Endodermal cell (in vitro differentiated cells): ENCODE measurements at regions not wholly inside any gene's neighbourhood (a gene's known extent, or its start where the extent isn't known, plus 50 kb on each side); places are given as distances from the start of the nearest gene placed in this dataset.

Experiments
- DNase-seq: peaks from one replicate; pipeline ENCODE4 v3.0.0-alpha.2; 2017
- H3K27ac ChIP-seq: 2 replicates; pipeline ENCODE4 v1.5.1; 2013; ENCODE audit warnings: mild to moderate bottlenecking, low read depth, low read length, moderate library complexity
- H3K27me3 ChIP-seq: 2 replicates; pipeline ENCODE4 v1.6.1; 2013; ENCODE audit warnings: mild to moderate bottlenecking, low read length, moderate library complexity; ENCODE audit not compliant: insufficient read depth, control insufficient read depth, poor library complexity, severe bottlenecking
- H3K36me3 ChIP-seq: 2 replicates; pipeline ENCODE4 v1.7.0; 2013; ENCODE audit warnings: mild to moderate bottlenecking, low read length, moderate library complexity; ENCODE audit not compliant: control insufficient read depth, insufficient read depth
- H3K4me1 ChIP-seq: one replicate; pipeline ENCODE4 v1.7.0; 2013; ENCODE audit warnings: low read length; ENCODE audit not compliant: control insufficient read depth, insufficient read depth
- H3K4me3 ChIP-seq: 2 replicates; pipeline ENCODE4 v1.5.1; 2013; ENCODE audit warnings: mild to moderate bottlenecking, low read length, moderate library complexity
- H3K9ac ChIP-seq: 2 replicates; pipeline ENCODE4 v1.6.1; 2013; ENCODE audit warnings: mild to moderate bottlenecking, low read length, moderate library complexity; ENCODE audit not compliant: poor library complexity, severe bottlenecking; ENCODE audit errors: extremely low read depth
- H3K9me3 ChIP-seq: 2 replicates; pipeline ENCODE4 v1.6.1; 2013; ENCODE audit warnings: mild to moderate bottlenecking, low read length, moderate library complexity; ENCODE audit not compliant: control insufficient read depth
- H3K27ac Mint-ChIP-seq: 2 replicates; pipeline ENCODE4 v1.8.0; 2020; ENCODE audit warnings: mixed read lengths
- H3K27me3 Mint-ChIP-seq: 2 replicates; pipeline ENCODE4 v1.8.0; 2021; ENCODE audit warnings: mild to moderate bottlenecking, mixed read lengths; ENCODE audit not compliant: insufficient read depth
- H3K36me3 Mint-ChIP-seq: 2 replicates; pipeline ENCODE4 v1.8.0; 2020; ENCODE audit warnings: low read depth, mixed read lengths
- H3K4me1 Mint-ChIP-seq: 2 replicates; pipeline ENCODE4 v1.8.0; 2020; ENCODE audit warnings: mixed read lengths
- H3K4me3 Mint-ChIP-seq: 2 replicates; pipeline ENCODE4 v1.8.0; 2020; ENCODE audit warnings: mild to moderate bottlenecking, moderate library complexity, mixed read lengths
- H3K9me3 Mint-ChIP-seq: 2 replicates; pipeline ENCODE4 v1.8.0; 2020; ENCODE audit warnings: mild to moderate bottlenecking, mixed read lengths
- CTCF ChIP-seq: fragments of 200-600 bp; sonication (generic); conservative IDR thresholded peaks from 2 replicates; pipeline ENCODE4 v1.5.0; 2021; ENCODE audit warnings: antibody characterized with exemption, mild to moderate bottlenecking
- WGBS, 2 experiments: methylation state at CpG; one replicate each; pipeline versions ENCODE4 v1.1.5 to v1.1.7; 2013; ENCODE audit warnings: missing lambda C conversion rate in 2 of 2, mixed read lengths in 1 of 2; ENCODE audit not compliant: insufficient coverage in 1 of 2, insufficient read length in 1 of 2; 5-methylcytosine and 5-hydroxymethylcytosine counted together

GRCh38 chr2:35606394-35606793 lies 749.2 kb upstream of the CRIM1 start:
- no peak overlapping the region for H3K27ac Mint-ChIP-seq
- H3K4me3 Mint-ChIP-seq: no peak overlapping the region
- 86% methylated on average over 1 of the region's 2 CpGs; no CpG with 5 or more reads in 1 of the 2 experiments for WGBS, 2 experiments
- Histone ChIP-seq H3K27me3 (no peaks in the 10 kb centered on the region), H3K9ac (no peak overlapping the region), H3K4me1 (no peaks in the 10 kb centered on the region), H3K27ac (no peak overlapping the region), H3K9me3 (peaks cover 5% of the 10 kb centered on the region), H3K4me3 (no peak overlapping the region), H3K36me3 (peaks cover 9% of the 10 kb centered on the region)
- no peaks in the 10 kb centered on the region for H3K27me3 Mint-ChIP-seq
- peaks cover 2% of the 10 kb centered on the region for H3K9me3 Mint-ChIP-seq
- no peaks in the 10 kb centered on the region for H3K4me1 Mint-ChIP-seq
- TF ChIP-seq CTCF: no peak
- peaks cover 24% of the 10 kb centered on the region for H3K36me3 Mint-ChIP-seq
- no peak for DNase-seq

- Mint-ChIP-seq H3K4me1 (no peaks in the 10 kb centered on the region), H3K9me3 (peaks cover 62% of the 10 kb centered on the region), H3K4me3 (no peak overlapping the region), H3K36me3 (peaks cover 59% of the 10 kb centered on the region), H3K27me3 (no peaks in the 10 kb centered on the region), H3K27ac (no peak overlapping the region)
- Histone ChIP-seq H3K36me3 (peaks cover 22% of the 10 kb centered on the region), H3K9ac (no peak overlapping the region), H3K27me3 (no peaks in the 10 kb centered on the region), H3K4me3 (no peak overlapping the region), H3K9me3 (peaks cover 78% of the 10 kb centered on the region), H3K4me1 (no peaks in the 10 kb centered on the region), H3K27ac (no peak overlapping the region)
- TF ChIP-seq CTCF: no peak
- DNase-seq: no peak
- WGBS, 2 experiments: 86% methylated on average over 1 of the region's 1 CpG; no CpG with 5 or more reads in 1 of the 2 experiments
Observed at GRCh38 chr2:35598310-35598709, 757.3 kb upstream of the CRIM1 start.

- Histone ChIP-seq H3K4me1 (no peaks in the 10 kb centered on the region), H3K4me3 (no peak overlapping the region), H3K27ac (no peak overlapping the region), H3K9me3 (peaks cover 85% of the 10 kb centered on the region), H3K36me3 (peaks cover 9% of the 10 kb centered on the region), H3K9ac (no peak overlapping the region), H3K27me3 (no peaks in the 10 kb centered on the region)
- Mint-ChIP-seq H3K9me3 (peaks cover 63% of the 10 kb centered on the region), H3K27ac (no peak overlapping the region), H3K4me3 (no peak overlapping the region), H3K27me3 (no peaks in the 10 kb centered on the region), H3K4me1 (no peaks in the 10 kb centered on the region), H3K36me3 (peaks cover 46% of the 10 kb centered on the region)
- no peak for TF ChIP-seq CTCF
- DNase-seq: no peak
- WGBS, 2 experiments: 92 to 100% methylated on average over 1 of the region's 1 CpG
Observed at GRCh38 chr2:35591886-35592285, 763.7 kb upstream of the CRIM1 start.
